ENCODE measurements at regions not wholly inside any gene's neighbourhood (a gene's known extent, or its start where the extent isn't known, plus 50 kb on each side); places are given as distances from the start of the nearest gene placed in this dataset.

DNA sequence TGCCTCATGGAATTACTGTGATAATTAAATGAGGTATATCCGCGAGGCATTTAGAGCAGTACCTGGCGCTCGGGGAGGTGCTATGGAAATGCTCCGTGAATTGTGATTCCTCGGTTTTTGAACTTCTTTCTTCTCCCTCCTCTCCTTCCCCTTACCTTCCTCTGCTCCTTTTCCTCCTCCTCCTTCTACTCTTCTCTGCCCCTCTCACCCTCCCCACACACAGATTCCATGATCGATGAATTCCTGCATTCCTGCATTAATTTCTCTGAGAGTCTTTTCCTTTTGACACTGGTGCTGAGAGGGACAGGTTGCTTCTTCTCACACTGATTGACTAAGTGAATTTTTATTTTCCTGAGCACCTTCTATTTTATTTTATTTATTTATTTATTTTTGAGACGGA is 101.2 kb upstream of the RGMA start:
- DNase-seq = no peak

DNA sequence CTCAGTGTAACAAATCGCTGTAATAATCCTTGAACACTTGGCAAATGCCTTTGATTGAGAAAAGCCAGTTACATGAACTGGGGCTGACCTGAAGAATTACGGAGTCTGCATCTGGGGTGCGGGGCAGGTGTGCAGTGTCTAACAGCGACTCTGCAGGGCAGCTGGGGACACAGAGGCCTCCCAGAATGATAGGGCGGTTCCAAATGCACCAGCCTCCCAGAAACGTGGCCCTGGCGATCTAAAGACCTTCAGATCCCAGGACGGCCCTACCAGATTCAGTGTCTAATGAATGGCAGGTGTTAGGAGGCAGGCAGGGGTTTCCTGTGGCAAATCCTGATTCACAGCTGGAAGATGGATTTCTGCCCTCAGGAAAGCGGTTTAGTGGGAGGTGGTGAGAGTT is 100.5 kb upstream of the RGMA start:
- no peak for DNase-seq

DNA sequence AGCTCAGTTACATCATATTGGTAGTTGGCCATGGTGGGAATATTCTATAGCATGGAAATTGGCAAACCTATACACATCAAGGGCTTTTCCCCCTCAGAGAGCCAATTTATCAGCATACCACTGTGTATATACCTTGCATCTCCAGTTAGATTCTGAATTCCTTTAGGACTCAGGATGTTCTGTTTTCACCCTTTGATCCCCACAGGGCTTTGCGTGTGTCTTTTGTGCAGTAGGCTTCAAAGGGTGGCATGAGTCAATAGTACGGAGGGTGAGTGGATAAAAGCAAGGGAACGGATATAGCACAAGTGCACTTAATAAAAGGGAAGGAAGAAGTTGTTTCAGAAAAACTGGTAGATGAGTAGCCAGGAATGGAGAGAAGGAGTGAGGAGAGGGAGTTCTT is 99.2 kb upstream of the RGMA start:
- no peak for DNase-seq

DNA sequence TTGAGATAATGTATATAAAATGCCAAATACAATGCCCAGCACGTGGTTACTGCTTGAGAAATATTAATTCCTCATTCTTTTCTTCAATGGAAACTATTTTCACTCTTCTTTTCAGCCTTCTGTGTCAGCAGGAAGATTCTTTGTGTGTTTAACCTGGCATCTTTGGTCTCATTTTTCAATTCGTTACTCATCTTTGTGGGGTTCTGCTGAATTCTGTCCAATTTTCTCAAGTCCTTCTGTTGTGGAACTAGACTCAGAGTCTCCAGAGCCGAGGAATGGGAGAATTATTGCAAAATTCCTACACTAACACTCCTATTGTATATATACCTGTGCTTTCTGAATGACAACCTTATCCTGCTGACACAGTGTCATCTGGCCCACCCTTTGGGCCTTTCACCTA is 96.8 kb upstream of the RGMA start:
- no peak for DNase-seq

DNA sequence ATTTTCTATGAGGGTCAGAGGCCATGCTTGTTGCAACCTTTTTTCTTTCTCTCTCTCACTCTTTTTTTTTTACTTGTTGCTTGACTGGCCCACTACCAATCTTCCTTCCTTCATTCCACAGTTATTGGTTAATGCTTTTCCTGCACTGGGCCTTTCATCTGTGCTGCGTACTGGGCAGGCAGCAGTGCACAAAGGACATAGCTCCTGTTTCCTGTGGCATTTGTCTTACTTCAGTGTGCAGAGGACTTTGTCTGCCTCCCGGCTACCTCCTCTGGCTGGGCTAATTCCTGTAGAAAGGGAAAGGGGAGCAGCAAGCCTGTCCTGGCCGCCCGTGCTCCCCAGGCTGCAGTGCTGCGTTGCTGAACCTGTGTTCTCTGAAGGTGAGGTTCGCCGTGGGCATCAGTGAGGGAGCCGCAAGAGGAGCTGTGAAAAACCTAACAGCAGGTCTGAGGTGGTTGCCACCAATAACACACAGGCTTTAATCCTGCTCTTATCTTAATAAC is 93.7 kb upstream of the RGMA start:
- DNase-seq = no peak

DNA sequence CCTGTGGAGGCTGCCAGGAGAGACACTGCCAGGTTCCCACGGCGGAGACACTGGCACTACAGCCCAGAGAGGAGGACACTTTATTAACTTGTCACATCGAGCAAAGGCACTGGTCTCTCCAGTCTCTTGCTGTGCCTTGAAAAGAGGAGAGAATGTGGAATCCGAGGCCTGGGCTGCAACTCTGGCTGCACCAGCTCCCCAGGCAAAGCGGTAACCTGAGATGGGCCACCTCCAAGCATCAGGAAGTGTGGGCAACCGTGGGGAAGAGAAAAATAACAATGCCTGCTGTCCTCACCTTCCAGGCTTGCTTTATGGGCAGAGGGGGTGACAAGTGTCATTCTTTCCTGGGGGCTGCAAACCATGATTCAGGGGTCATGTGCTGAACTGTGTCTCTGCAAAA is 91.6 kb upstream of the RGMA start:
- DNase-seq = peak; percentile 47

DNA sequence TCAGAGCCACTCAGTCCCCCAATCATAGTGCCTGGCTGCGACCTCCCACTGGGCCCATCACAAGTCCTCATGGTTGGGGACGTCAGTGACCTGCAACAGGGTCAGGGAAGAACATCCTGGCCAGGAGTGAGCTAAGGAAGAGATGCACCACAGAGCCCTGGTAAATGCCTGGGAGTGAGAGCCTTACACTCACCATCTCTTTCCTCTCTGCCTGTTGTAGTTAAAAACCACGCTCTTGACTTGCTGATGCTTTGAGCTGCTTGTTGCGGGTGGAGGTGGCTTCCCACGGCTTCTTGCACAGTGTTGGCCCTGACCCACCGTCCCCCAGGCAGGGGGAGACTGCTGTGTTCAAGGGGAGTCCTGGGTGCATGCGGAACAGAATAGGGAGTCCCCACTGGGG is 91.1 kb upstream of the RGMA start:
- no peak for DNase-seq

DNA sequence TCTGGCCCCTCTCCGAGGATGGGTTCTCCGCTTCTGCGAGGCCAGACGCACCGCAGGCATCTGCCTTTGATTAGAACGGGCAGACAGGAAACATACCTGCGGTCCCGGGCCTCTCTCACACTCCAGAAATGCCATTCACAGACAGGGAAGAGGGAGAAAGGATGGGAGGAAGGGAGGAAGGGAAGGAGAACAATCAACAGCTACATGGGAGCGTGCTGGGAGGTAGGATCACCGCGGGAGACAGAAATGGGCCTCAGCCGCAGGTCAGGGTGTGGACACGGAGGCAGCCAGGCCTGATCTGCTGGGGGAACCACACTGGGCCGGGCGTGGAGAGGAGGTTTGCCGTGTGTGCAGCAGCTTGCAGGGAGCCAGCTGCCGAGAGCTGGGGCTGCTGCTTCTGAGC is 90.7 kb upstream of the RGMA start:
- DNase-seq = no peak

DNA sequence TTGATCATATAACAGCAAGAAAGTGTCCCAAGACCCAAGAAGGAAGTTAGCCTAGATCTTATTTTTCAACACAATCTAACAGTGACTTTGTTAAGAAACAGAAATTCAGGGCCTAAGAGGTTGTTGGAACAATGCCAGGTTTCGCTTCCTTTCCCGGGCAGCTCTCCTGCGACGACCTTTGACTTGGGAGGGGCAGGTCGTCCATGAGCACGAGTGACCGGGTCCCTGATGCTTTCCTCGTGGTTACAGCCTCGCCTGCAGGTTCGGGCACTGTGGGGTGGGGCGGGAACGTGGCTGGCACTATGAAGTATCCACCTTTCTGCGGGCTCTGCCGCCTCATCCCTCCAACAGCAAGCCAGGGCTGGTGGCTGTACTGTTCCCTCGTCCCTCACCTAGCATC is 90.1 kb upstream of the RGMA start:
- DNase-seq = no peak

DNA sequence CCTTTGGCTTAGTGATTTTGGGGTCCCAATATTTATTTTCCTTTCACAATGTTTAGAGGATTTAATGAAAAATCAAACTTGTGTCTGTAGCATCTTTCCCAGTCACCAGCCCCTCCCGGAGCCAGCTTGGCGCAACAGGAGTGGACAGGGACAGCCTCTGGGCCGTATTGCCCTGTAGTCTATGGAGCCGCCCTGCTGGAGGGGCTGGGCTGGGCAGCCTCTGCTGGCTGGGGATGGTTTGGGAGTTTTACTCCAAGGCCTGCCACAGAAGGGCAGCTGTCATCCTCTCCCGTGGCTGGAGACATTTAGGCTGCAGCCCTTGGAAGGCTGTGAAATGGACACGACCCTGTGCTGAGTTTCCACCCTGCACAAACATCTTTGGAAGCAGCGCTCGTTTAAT is 89.4 kb upstream of the RGMA start:
- no peak for DNase-seq

DNA sequence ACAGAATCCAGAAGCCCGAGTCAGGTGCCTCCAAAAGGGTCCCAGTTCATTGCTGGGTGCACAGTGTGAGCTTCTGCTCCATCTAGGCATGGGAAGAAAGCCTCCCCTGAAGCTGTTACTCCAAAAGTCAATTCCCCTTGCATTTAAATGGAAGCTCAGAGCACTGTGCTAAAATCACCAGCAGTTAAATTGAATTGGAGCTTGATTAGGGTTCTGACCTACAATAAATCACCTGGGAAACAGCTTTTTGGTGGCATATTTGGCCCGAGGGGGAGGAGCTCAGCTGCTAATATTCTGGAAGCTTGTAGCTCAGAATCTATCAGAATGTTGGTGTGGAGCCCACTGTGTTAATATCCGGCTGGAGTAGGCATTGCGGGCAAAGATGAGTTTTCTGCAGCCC is 87.1 kb upstream of the RGMA start:
- no peak for DNase-seq

DNA sequence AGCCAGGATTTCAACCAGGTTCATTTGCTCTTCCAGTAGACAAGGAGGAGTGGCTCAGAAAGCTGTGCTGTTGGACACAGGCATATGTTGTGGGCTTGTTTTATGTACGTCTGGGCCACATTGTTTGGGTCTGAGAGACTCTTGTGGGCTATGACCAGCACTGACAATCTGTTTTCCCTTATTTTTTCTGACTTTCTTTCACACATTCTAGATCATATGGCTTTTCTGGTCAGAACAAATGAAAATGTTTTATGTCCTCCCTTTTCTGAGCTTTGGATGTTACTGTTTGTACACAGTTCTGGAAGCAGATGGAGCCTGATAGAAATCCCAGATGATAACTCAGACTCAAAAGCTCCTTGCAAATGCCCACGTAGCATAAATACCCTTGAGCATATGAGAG is 85.8 kb upstream of the RGMA start:
- no peak for DNase-seq

DNA sequence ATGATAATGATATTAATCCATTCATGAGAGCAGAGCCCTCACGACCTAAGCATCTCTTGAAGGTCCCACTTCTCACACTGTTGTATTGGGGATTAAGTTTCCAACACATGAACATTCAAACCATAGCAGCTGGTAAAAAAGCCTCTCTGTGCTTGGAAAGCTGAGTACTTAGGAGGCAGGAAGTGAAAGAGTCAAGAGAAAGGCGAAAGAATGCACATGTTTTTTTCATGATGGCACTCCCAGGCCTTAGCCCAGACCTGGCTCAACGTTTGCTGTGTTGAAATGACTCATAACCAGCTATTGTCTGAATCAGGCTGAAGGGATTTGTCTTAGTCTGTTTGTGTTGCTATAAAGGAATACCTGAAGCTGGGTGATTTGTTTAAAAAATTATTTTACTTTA is 84.4 kb upstream of the RGMA start:
- DNase-seq = no peak

DNA sequence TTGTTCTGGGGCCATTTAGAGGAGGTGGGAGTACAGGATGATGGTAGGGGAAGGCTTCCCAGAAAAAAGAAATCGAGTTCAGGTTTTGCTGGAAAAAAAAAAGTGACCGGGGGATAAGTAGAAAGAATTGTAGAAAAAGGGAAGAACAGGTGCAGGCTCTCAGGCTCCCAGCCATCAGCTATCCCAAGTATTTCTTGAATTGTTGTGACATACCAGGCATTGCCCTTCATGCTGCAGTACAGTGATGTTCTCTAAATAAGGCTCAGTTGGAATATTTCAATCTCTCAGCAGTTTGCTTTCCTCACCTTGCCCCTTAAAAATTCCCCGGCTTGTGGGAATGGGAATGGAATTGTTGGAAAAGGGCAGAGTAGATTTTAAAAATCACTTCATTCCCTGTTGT is 82.5 kb upstream of the RGMA start:
- DNase-seq = no peak

DNA sequence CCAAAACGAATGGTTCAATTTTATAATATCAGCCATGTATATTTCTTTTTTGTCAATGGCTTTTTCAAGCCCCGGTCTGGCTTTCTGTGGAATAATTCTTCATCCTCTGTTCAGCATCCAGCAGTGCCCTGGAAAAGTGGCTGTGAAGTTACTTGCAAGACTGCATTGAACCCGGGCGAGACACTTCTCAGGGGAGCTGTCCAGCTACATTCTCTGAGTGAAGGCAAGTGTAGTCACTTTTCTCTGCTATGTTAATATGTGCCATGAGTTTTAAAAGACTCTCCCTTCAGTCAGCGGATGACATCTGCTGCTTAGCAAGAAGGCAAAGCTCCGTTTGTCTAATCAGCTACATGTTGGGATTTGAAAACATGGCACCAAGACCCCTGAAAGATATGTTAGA is 81.3 kb upstream of the RGMA start:
- no peak for DNase-seq

DNA sequence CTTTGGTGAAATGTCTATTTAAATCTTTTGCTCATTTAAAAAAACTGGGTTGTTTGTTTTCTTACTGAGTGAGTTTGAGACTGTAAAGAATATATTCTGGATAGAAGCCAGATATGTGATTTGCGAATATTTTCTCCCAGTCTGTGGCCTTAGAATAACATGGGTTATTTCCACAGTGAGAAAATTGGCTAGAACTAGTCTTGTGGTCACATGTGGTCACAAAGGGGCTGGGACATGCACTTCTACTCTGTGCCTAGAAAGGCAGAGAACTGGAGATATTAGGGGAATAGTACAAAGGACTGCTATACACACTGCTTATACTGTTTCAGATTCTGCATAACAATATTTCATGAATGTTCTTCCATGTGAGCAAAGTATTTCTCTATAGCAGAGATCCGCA is 79.9 kb upstream of the RGMA start:
- DNase-seq = no peak

DNA sequence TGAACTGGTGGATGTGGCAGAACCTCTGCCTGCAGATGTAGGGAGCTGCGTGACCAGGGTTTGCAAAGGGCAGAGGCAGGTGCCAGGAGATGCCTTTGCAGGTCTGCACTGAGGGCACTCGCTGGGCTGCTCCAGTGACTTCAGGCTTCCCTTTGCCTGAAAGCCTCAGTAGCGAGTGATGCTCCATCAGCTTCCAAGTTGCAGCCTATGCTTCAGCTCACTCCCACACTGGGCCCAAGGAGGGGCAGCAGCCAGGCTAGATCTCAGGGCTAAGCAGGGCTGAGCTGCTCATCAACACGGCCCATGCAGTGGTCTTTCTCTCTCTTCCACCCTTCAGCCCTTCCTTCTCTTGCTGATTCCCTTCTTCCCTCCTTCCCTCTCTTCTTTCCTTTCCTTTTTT is 78.3 kb upstream of the RGMA start:
- no peak for DNase-seq

DNA sequence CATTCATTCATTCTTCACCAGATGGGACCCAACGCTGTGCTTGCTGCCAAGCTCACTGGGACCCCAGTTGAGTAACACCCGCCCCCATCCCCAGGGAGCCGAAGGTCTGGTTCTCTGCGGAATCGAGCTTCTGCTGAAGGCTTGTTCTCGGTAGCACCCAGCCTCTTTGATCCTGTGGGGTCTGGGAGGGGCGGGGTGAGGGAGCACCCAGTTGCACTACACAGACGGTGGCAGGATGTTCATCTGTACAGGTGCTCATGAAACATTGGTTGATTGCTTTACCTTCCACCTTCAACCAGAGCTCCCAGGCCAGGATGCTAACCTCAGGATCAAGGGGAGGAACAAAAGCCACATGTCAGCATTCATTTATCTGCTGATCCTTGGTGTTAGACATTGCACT is 77.7 kb upstream of the RGMA start:
- no peak for DNase-seq

DNA sequence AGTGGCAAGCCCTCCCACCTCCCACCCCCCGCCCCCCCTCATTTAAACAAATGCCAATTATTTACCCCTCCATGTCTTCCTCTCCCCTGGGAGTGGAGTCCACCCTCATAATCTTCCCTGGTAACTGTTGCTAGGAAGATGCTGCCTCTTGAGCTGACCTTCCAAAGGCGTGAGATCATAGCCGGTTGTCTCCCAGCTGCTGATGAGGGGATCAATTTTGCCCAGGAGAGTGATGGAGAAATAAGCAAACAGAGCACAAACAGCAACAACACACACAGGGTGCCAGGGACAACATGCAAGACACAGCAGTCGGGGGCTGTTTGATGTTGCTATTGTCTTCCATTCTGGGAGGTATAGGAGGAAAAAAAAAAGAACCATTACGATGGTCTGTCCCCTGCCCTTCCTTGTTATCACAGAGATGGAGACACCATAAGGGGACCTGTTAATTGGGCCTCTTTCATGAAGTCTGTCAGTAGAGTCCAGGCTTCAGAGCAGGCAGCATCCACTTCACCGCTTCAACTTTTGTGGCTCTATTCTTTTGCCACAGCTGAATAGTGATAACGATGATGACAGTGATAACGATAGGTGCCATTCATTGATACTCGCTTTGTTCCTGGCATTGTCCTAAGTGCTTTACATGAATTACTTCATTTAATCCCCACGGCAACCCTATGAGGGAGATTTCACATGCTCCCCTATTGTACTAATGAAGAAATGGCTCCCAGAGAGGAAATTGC is 76.9 kb upstream of the RGMA start:
- no peak for DNase-seq

DNA sequence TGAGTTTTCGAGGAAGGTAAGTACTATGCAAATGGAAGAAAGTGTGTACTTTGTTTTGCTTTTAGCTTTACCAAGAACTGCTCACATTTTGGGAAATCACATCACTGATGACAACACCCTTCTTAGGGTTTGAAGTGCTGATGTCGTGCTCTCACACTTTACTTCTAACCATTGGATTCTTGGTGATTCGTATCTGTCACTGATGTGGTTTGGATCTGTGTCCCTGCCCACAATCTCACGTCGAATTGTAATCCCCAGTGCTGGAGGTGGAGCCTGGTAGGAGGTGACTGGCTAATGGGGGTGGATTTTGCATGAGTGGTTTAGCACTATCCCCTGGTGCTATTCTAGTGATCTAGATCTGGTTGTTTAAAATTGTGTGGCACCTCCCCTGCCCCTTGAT is 75.4 kb upstream of the RGMA start:
- DNase-seq = no peak

DNA sequence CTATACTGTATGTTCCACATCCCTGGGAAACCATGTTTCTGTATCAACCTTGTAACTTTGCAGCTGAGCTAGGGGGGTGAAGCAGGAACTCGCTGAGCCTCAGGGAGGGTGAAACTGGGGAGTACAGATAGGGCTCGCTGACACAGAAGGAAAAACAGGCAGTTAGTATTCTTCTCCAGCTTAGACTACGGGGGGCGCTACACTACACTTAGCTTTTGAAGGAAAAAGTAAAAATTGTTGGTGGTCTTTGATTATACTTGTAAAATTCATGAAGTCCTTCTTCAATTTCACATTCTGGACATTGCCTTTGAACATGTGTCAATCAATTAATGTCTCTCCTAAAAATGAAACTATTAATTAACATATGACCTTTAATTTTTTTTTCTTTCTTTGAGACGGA is 73.5 kb upstream of the RGMA start:
- no peak for DNase-seq

DNA sequence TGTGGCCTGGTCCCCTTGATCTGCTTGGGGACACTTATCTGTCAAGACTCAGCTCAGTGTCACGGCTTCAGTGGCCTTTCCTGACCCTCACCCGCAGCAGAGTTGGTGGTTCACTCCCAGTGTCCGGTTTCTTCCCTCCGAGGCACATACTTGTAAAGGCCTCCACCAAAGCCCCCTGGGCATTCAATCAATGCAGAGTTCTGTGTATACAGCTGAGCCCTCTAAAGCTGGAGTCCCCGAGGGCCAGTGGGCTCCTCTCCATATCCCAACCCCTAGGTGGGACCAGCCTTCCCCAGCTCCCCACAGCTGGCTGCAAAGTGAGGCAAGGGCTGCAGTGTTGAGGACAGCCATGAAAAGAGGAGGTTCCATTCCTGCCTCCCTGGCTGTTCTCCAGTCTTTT is 70.9 kb upstream of the RGMA start:
- no peak for DNase-seq

DNA sequence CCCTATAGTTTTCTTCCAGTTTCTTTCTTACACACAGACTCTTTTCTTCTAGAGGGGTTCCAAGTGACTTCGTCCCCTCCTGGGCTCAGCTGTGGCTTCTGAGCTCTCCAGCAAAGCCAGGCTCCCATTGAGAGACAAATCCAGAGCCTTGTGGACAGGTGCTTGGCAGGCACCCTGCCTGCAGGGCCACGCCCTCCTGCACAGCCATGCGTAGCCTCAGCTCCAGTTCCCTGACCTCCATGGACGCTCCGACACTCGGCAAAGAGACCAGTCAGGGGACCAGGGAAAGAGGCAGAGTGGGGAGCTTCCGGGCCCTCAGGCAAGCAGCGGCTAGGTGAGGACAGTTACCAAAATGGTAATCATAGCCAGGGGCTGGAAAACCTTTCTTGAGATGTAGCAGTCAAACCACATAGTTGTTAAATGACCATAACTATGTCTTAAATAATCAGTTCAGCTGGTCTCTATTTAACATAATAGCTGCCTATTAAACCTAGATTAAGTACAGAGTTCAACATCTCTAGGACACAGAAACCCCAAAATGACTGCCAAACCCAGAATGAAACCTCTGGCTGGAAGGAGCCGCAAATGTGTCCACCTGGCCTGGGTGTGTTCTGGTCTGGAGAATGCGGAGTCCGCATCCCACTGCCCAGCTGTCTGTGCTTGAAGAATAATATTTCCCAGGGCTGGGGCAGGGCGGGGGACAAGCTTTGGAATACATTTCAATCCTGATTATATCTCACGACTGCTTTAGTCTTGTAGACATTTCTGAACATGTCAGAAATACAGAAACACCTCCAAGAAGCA is 69.3 kb upstream of the RGMA start:
- DNase-seq = no peak

DNA sequence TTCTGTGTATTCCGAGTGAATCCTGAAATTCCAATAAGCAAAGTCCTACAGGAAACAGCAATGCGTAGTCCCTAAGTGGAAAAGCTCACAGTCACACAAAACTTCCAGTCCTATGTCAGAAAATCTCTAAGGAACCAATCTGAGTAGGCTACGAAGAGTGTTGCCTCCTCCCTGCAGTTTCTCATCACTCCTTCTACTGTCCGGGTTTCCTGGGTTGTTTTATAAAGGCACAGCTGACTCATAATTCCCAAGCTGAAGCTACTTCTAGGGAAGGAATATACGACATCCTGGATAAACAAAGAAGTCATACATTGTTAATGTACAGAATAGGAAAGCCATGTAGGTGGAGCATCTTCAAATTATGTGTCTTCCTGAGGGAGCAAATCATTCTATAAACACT is 65.7 kb upstream of the RGMA start:
- DNase-seq = no peak

All from renal pelvis (tissue), 1 donor.